ENCODE measurements at regions not wholly inside any gene's neighbourhood (a gene's known extent, or its start where the extent isn't known, plus 50 kb on each side); places are given as distances from the start of the nearest gene placed in this dataset.

DNA sequence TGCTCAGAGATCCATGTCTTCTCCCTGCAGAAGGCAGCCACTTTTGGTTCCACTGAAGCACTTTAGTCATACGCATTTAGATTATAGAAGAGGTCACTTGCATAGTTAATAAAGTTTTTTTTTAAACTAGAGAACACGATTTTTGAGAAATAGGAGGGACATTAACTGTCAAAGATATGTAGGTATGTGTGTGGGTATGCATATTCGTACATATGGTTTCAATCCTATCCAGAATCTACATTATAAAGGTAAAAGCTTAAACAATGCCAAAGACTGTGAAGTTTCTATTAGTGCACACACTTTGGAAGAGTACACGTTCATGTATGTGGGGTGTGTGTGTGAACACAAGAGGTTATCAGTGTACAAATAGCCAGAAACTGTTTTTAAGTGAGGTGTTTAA, 103.2 kb downstream of the BTBD3 start:
- intact Hi-C loops (cut with micrococcal nuclease) = no loop called here

DNA sequence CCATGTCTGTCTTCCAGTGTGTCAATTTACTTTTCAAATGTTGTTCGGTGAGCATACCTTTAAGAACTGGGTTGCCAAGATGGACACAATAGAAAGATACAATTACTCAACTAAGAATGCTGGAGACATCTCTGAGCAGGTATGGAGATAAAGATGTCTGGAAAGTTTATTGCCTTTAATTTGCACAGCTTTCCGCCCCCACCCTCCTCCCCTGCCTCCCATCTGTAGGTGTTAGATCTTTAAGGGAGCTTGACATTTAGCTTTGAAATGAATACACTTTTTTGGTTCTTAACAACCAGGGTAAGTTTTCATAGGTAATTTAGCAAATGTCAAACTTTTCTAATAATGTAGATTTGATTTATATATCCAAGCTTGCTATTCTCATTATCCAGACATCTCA, 104.4 kb downstream of the BTBD3 start:
- intact Hi-C loops (cut with micrococcal nuclease) = no loop called here

DNA sequence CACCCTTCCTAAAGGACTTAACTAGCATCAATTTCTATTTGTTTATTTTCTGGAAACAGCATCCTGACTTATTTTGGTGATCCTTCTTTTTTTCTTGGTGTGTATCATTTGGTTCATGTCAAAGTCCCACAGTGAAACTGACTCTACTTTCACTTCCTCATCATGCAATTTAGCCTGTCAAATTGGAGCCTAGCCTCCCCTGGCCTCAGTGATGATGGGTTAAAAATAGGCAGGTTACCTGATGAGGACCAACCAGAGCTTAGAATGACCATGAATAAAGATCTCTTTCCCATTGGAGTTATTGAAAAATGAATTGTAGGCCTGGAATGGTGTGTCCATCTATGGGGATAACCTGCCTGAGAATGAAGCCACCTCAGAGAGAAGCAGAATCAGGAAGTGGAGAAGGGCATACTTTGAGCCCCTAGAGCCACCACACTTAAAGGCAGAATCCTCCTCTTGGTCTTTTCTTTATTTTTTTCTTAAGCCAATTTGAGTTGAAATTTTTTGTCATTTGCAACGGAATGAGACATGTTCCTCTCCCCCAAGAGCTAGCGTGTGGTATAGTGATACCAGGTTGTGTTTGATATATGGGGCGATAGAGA, 105.6 kb downstream of the BTBD3 start:
- intact Hi-C loops (cut with micrococcal nuclease) = no loop called here

DNA sequence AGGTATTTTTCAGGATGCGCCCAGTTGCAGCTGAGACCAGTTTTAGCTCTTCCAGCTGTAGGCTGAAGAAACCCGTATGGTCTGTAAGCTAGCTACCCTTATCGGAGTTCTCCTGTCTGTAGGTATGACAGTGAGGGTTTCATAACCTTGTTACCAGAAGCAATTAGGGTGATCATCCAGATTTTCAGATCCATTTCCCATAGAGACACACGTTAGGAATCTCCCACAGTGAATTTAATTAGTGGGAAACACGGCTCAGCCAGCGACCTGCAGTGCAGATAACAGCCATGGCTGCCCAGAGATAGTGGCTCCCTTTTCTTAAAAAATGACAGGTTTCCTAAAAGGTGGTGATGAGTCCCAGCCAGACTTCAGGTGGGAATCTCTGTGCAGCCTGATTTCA, 111.1 kb downstream of the BTBD3 start:
- intact Hi-C loops (cut with micrococcal nuclease) = no loop called here

DNA sequence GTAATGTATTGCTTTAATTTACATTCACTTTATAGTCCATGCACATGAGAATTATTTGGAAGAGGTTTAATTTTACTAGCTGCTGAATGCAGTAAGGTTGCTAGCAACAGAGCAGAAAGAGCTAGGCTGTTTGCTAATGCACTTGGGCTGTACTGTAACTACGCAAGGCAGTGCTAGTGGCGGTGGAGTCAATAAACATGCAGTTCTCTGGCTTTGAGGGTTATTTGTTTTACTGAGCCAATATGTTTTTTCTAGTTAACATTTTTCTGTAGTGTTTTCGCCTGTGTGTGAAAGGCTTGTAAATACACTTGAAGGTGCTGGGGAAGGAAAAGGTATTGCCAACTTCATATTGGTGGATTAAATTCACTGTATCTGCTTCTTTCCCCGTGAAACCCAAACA, 112.8 kb downstream of the BTBD3 start:
- intact Hi-C loops (cut with micrococcal nuclease) = no loop called here

DNA sequence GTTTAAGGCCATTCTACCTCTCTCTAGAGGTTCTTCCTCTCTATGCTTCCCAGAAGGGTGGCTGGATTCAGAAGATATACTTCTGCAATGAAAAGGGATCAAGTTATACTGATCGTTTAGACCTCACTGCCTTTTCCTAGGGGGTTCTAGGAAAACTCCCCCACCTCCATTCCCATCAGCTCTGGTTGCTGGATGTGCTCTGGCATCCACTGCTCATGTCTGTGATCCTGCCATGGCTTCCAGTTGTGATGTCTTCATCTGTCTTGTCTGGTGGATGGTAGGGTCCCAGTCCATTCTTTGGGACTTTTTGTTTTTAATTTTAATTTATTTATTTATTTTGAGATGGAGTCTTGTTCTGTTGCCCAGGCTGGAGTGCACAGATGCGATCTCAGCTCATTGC, 118.4 kb downstream of the BTBD3 start:
- intact Hi-C loops (cut with micrococcal nuclease) = no loop called here

DNA sequence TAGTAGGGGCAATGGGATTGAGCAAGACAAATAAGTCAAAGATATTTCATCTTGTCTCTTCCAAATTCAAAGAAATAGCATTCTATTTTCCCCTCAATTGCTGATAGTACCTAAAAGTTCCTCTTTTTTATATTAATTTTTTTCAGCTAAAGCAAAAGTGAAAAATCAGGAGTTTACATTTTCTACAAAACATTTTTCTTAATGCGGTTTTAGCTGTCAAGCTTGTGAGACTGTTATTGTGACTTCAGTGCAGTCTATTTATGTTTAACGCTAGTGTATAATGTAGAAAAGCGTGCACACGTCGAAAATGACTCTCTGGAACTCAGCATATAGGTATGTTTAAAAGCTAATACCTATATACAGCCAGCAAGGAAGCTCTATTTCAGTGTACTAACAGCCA, 119.8 kb downstream of the BTBD3 start:
- intact Hi-C loops (cut with micrococcal nuclease) = no loop called here

DNA sequence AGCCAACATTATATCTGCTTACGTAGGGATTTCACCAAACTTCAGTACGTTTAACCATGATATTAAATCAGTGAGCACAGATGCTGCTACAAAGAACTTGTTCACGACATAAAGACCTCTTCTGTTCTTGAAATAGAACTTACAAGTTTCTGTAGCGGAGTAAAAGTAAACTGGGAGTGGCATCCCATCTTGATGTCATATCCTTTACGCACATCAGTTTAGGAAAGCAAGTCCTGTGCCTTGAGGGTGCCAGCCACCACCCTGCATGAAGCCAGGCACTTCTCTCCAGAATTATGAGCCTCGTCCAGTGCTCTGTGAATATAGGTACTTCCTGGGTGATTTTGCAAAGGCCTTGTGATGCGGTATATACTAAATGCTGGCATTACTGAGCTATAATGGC, 122.6 kb downstream of the BTBD3 start:
- intact Hi-C loops (cut with micrococcal nuclease) = no loop called here

DNA sequence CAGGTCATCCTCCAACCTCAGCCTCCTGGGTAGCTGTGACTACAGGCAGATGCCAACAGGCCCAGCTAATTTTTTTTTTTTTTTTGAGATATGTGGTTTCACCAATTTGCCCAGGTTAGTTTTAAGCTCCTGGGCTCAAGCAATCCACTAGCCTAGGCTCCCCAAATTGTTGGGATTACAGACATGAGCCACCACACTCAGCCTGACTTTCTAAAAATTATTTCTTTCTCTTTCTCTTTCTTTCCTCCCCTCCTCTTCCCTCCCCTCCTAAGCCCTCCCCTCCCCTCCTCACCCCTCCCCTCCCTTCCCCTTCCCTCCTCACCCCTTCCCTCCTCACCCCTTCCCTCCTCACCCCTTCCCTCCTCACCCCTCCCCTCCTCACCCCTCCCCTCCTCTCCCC, 127.3 kb downstream of the BTBD3 start:
- intact Hi-C loops (cut with micrococcal nuclease) = no loop called here

DNA sequence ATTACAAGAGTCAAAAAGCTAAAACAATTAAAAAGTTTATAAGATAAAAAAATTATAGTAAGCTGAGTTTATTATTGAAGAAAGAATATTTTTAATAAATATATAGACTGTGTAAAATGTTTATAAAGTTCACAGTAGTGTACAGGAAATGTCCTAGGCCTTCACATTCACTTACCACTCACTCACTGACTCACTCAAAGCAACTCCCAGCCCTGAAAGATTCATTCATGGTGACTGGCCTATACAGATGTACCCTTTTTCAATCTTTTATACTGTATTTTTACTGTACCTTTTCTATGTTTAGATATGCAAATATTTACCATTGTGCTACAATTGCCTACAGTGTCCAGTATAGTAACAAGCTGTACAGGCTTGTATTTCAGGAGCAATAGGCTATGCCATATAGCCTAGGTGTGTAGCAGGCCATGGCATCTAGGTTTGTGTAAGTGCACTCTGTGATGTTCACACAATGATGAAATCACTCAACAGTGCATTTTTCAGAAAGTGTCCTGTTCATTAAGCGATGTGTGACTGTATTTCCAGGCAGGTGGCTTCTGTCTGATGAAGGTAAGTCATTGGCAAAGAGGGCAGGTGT, 130.2 kb downstream of the BTBD3 start:
- intact Hi-C loops (cut with micrococcal nuclease) = no loop called here

DNA sequence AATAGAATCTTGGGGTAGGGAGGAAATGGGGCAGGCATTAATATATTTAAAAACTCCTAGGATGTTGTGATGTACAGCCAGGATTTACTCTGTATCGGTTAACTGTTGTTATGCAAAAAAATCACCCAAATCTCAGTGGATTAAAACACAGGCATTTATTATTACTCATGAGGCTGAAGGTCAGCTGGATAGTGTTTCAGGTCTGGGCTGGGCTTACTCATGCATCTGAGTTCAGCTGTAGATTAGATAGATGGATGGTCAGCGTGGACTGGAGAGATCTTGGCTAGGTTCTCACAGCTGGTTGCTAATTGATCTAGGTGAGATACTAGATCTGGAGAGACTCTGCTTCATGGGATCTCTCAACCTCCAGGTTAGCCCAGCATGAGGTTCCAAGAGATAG, 131.4 kb downstream of the BTBD3 start:
- intact Hi-C loops (cut with micrococcal nuclease) = no loop called here

DNA sequence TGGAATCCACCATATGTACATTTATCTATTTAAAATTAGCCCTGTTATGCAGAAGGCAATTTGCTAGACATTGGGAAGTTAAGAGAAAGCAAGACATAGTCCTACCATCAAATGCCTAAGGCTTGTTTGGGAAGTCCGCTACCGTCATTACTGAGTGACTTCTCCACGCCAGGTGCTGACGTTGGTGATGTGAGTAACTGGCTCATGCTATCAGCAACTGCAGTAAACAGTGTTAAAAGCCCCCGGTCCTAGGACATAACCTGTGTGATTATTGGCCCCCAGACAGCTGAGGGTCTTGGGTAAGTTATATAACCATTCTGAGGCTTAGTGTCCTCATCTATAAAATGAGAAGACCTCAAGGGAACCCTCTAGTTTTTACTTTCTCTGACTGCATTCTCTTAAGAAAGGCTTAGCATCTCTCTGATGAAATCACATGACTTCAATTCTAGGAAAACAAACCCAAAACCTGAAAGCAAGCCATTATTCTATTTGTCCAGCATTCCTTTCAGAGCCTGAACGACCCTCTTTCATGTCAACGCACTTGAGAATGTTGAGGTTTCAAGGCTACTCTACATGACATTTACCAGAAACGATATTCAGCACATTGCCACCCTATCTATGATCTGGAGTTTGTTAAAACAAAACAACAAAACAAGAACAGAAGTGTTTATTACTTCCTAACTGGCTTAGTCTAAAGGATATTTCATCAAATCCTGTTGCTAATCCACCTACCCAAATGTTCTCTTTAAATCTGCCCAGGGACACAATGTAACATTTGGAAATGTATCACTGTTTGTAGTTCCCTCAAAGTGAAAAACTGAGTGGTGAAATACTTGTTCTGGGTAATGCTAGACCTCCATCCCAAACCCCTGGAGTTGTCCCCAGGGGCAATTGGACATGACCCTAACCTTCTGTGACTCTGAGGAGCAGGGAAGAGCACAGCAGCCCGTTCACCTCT, 133.8 kb downstream of the BTBD3 start:
- intact Hi-C loops (cut with micrococcal nuclease) = no loop called here

DNA sequence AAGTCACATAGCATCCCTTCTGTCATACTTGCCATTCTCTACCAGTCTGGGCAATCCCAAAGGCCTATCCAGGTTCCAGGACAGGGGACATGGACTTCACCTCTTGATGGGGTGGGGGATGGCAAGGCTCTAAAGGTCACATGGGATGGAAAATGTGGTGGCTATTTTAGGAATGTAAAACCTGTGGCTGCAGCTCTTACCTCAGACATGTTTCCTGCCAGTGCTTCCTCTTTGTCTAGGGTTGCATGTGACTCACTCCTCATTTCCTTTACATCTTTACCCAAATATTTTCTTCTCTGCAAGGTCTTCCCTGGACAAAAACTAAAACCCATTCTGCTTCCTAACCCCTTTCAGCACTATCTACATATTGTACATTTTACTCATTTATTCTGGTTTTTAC, 135.7 kb downstream of the BTBD3 start:
- intact Hi-C loops (cut with micrococcal nuclease) = no loop called here

DNA sequence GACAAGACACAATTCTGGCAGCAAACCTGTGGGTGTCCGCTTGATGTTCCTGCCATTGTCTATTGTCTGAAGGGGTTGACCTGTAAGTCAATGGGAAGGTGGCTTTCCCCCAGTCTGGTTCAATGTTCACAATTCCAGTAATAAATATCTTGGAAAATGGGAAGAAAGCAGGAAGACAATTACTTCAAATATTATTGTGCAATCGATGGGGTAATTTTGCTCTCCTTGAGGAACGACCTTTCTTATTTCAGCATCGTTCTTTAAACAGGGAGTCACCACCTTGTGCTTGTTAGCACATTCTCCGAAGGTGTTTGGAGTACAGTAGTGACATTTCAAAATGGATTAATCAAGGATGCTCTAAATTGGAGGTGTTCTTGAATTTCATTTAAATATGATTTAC, 136.9 kb downstream of the BTBD3 start:
- intact Hi-C loops (cut with micrococcal nuclease) = no loop called here

DNA sequence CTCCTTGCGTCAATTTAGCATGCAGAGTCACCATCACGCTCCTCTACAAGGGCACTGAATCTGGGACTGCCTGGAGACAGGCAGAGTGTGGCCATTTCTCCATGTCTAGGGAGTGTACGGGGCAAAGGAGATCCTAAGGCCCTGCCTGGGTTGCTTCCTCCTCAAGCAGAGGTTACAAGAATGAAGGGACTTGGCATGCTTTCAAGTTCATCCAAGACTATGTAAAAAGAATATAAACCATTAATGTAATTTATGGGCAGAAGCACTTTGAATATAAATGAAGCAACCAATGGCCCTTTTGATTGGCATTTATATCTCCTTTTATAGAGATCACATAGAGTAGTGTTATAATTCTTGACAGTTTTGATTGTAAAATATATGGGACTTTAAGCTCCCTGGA, 137.5 kb downstream of the BTBD3 start:
- intact Hi-C loops (cut with micrococcal nuclease) = no loop called here

DNA sequence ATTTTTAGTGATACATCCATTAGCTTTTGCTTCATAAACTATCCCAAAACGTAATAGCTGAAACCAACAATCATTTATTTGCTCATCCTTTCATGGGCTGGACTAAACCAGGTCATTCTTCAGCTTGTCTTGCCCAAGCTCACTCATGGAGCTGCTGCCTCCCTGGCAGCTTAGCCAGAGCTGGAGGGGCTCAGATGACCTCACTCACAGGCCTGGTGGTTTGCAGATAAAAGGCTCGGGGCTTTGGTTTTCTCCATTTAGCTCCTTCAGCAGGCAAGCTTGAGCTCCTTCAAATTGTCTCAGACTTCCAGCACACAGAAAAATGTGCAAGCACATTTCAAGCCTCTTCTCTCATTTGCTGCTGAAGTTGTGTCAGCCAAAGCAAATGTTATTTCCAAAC, 139.1 kb downstream of the BTBD3 start:
- intact Hi-C loops (cut with micrococcal nuclease) = no loop called here

DNA sequence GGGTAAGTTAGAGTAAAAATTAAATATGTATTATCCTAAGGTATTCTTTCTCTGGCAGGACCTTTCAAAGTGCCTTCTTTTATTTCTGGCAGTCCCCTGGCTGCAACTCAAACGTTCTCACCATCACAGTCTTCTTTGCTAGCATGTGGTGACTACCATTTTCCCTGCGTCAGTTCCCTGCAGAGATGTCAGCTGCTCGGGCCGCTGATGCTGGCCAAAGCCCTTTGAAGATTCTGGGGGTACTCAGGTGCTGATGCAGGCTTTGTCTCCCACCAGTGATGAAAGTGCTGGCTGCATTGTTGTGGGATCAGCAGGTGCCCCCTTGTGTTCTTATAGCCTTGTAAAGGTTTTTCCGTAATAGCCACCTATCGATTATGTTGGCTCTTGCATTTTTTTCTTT, 140.1 kb downstream of the BTBD3 start:
- intact Hi-C loops (cut with micrococcal nuclease) = no loop called here

DNA sequence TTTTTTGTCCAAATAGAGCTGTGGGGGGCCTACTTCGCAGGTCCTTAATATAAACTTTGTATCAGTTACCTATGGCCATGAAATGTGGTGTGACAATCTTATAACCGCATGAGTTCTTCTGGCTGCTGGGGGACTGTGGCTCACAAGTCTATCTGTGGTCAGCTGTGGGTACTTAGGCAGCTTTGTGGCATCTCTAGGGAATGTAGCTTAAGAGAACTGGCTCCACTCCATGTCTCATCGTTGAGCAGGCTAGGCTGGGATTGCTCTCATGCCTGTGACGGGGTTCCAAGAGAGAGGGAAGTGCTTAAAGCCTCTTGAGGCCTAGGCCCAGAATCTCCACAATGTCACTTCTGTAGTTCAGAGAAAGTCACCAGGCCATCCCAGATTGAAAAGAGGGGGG, 140.5 kb downstream of the BTBD3 start:
- intact Hi-C loops (cut with micrococcal nuclease) = no loop called here

DNA sequence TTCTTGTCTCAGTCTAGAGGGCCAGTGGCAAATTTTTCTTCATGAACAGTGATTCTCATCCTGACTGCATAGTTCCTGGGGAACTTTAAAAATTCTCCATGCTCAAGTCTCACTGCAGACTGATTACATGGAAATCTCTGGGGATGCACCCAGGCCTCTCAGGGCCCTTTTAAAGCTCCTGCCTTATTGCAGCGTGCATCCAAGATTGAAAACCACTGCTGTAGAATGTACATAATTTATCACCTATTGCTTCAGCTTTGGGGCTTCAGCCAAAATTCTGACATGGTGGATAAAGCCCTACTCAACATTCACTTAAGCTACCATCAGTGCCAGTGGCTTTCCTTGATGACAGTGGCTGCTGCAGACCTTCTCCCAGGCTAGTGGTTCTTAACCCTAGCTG, 143.8 kb downstream of the BTBD3 start:
- intact Hi-C loops (cut with micrococcal nuclease) = no loop called here

DNA sequence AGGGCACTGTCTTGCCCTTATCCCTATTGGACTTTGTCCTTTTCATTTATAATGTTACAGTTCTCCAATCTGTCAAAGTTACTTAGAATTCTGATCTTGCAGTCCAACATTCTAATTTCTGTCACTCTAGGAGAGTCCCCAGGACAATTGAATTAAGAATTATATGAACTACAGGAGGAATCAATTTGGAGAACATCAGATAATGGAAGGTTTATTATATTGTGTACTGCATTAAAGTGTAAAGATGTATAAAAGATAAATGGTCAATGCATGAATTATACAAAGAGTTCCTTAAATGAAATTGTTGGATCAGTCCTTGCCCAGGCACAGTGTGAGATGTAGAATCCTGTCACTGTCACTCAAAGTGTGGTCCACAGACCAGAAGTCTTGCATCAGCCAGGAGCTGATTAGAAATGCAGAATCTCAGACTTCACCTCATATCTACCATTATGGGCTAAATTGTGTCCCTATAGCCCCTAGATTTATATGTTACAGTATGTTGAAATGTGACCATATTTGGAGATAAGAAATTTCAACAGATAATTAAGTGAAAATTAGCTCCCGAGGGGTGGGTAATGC, 145.5 kb downstream of the BTBD3 start:
- intact Hi-C loops (cut with micrococcal nuclease) = no loop called here

DNA sequence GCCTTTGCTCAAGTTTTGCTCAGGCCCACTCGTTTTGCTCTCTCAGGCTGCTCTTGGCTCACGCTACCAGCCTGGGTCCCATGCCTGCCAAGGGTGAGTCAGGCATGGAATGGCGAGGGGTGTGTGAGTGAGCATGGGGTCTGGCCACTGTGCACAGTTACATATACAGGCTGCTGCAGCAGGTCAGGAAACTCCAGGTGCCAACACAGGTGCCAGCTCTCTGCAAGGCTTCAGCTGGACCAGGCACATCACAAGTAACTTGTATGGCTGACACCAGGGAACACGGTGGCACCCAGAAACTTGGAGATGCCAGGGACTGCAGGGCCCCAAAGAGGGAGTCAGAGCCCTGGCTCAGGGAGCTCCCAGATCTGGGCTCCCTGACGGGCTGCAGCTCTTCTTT, 146.8 kb downstream of the BTBD3 start:
- intact Hi-C loops (cut with micrococcal nuclease) = no loop called here

DNA sequence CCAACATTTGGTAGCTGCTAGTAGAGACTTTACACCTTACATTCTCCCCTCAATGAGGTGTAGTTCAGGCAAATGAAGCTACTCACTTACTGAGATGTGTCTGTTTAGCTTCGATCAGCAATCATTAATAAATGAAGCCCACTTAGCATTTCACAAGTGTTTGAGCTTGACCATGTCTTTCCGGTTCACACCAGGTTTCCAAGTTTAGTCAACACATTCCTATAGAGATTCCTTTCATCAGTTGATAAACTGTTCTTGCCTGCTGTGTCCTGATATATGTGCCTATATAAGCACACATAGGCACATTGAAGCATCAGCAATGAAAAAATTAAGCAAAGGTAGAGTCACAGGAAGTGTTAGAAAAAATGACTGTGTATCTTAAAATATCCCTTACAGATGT, 150.0 kb downstream of the BTBD3 start:
- intact Hi-C loops (cut with micrococcal nuclease) = no loop called here
